Common myeloid progenitor, CD34-positive (primary cell): ENCODE measurements at regions not wholly inside any gene's neighbourhood (a gene's known extent, or its start where the extent isn't known, plus 50 kb on each side); places are given as distances from the start of the nearest gene placed in this dataset.

Experiments used
- CTCF ChIA-PET: fragments of 350-600 bp; sonication (Branson Sonifier 250); formaldehyde crosslinking; loops from one replicate; lab custom pipeline; 2021; ENCODE audit warnings: antibody characterized with exemption; lab: Charles Lee
- POLR2A ChIA-PET: fragments of 350-600 bp; sonication (Branson Sonifier 250); formaldehyde crosslinking; loops from one replicate; lab custom pipeline; 2021; ENCODE audit warnings: antibody characterized with exemption; lab: Charles Lee
- DNase-seq, 3 donors: peaks; one replicate each; pipeline versions ENCODE4 v3.0.0 to v3.0.0-alpha.2; 2013
- H3K27ac ChIP-seq, 2 experiments: 1 replicate in 1 of 2; 2 replicates in 1 of 2; pipeline ENCODE4 v1.7.0; 2013; ENCODE audit warnings: inconsistent platforms in 2 of 2, low read length in 2 of 2, mild to moderate bottlenecking in 2 of 2, low read depth in 1 of 2, moderate library complexity in 1 of 2; ENCODE audit not compliant: severe bottlenecking in 2 of 2, insufficient read depth in 1 of 2, poor library complexity in 1 of 2
- H3K27me3 ChIP-seq, 5 experiments: replicated peaks in 2 of 5; 1 replicate in 3 of 5; 2 replicates in 2 of 5; pipeline versions ENCODE4 v1.6.1 to v1.7.0; 2013; ENCODE audit warnings: low read length in 4 of 5, mild to moderate bottlenecking in 2 of 5, moderate library complexity in 2 of 5, inconsistent platforms in 1 of 5; ENCODE audit not compliant: insufficient read depth in 5 of 5, control insufficient read depth in 4 of 5
- H3K36me3 ChIP-seq, 4 experiments: 1 replicate in 2 of 4; 2 replicates in 2 of 4; pipeline versions ENCODE4 v1.6.1 to v1.7.0; 2013; ENCODE audit warnings: low read length in 3 of 4, control low read depth in 1 of 4, mild to moderate bottlenecking in 1 of 4; ENCODE audit not compliant: control insufficient read depth in 4 of 4, insufficient read depth in 4 of 4
- H3K4me1 ChIP-seq, 4 experiments: 1 replicate in 3 of 4; 2 replicates in 1 of 4; pipeline versions ENCODE4 v1.6.1 to v1.7.1; 2013; ENCODE audit warnings: low read length in 3 of 4, mild to moderate bottlenecking in 3 of 4, control low read depth in 1 of 4, inconsistent platforms in 1 of 4, moderate library complexity in 1 of 4; ENCODE audit not compliant: control insufficient read depth in 4 of 4, insufficient read depth in 4 of 4; ENCODE audit errors: control extremely low read depth in 1 of 4
- H3K4me3 ChIP-seq, 7 experiments: 1 replicate in 4 of 7; 2 replicates in 3 of 7; pipeline versions ENCODE4 v1.5.1 to v1.7.0; 2013; ENCODE audit warnings: mild to moderate bottlenecking in 7 of 7, low read length in 6 of 7, moderate library complexity in 6 of 7, inconsistent platforms in 2 of 7, low read depth in 2 of 7, control low read depth in 1 of 7; ENCODE audit not compliant: insufficient read depth in 4 of 7, control insufficient read depth in 1 of 7; ENCODE audit errors: extremely low read depth in 1 of 7
- H3K9me3 ChIP-seq, 5 experiments: 1 replicate in 4 of 5; 2 replicates in 1 of 5; pipeline versions ENCODE4 v1.6.1 to v1.7.1; 2013; ENCODE audit warnings: low read length in 4 of 5, mild to moderate bottlenecking in 2 of 5, inconsistent platforms in 1 of 5, low read depth in 1 of 5, moderate library complexity in 1 of 5; ENCODE audit not compliant: control insufficient read depth in 4 of 5, insufficient read depth in 2 of 5; ENCODE audit errors: control extremely low read depth in 1 of 5
- WGBS: methylation state at CpG from one replicate; pipeline ENCODE4 v1.1.5; 2013; ENCODE audit not compliant: insufficient coverage; 5-methylcytosine and 5-hydroxymethylcytosine counted together

- no peaks in the 10 kb centered on the region for H3K27me3 ChIP-seq
- H3K36me3 ChIP-seq, result no peaks in the 10 kb centered on the region
- DNase-seq, result no peak
- H3K4me3 ChIP-seq, result no peak overlapping the region
- POLR2A ChIA-PET, result no interaction called here
- WGBS, result no CpG with 5 or more reads among the region's 3 CpGs
- CTCF ChIA-PET, result no interaction called here
- no peaks in the 10 kb centered on the region for H3K9me3 ChIP-seq
- no peak overlapping the region for H3K27ac ChIP-seq
- H3K4me1 ChIP-seq, result no peaks in the 10 kb centered on the region
Observed at GRCh38 chrY:16502733-16503214, 1377.2 kb downstream of the CDY2B start.

GRCh38 chrY:16490706-16491105 lies 1389.3 kb downstream of the CDY2B start:
- no peak overlapping the region for H3K4me3 ChIP-seq
- H3K27ac ChIP-seq, result no peak overlapping the region
- ChIA-PET CTCF (no interaction called here), POLR2A (no interaction called here)
- H3K4me1 ChIP-seq, result no peaks in the 10 kb centered on the region
- H3K27me3 ChIP-seq, result no peaks in the 10 kb centered on the region
- H3K9me3 ChIP-seq, result no peaks in the 10 kb centered on the region
- no peak for DNase-seq
- WGBS, result no CpG with 5 or more reads among the region's 3 CpGs
- no peaks in the 10 kb centered on the region for H3K36me3 ChIP-seq

- H3K4me1 ChIP-seq, result no peaks in the 10 kb centered on the region
- no peak overlapping the region for H3K4me3 ChIP-seq
- no CpG with 5 or more reads among the region's 2 CpGs for WGBS
- no peak for DNase-seq
- no peak overlapping the region for H3K27ac ChIP-seq
- H3K9me3 ChIP-seq, result no peaks in the 10 kb centered on the region
- no peaks in the 10 kb centered on the region for H3K27me3 ChIP-seq
- ChIA-PET POLR2A (no interaction called here), CTCF (no interaction called here)
- no peaks in the 10 kb centered on the region for H3K36me3 ChIP-seq
Observed at GRCh38 chrY:16486696-16487215, 1393.3 kb downstream of the CDY2B start.

- CTCF ChIA-PET, result no interaction called here
- POLR2A ChIA-PET, result no interaction called here
Observed at GRCh38 chrY:16480031-16480430, 1400.0 kb downstream of the CDY2B start.

GRCh38 chrY:16474053-16474452 lies 1406.0 kb downstream of the CDY2B start:
- whole genome bisulfite sequencing, result no CpG with 5 or more reads among the region's 2 CpGs
- CTCF ChIA-PET, result no interaction called here

More at GRCh38 chrY:16480031-16480430, 1400.0 kb downstream of the CDY2B start:
- no peak overlapping the region for H3K4me3 ChIP-seq
- H3K27ac ChIP-seq, result no peak overlapping the region
- no peaks in the 10 kb centered on the region for H3K36me3 ChIP-seq
- H3K9me3 ChIP-seq, result no peaks in the 10 kb centered on the region
- no peaks in the 10 kb centered on the region for H3K27me3 ChIP-seq
- H3K4me1 ChIP-seq, result no peaks in the 10 kb centered on the region
- no peak for DNase-seq

GRCh38 chrY:16454799-16455198 lies 1425.2 kb downstream of the CDY2B start:
- H3K4me3 ChIP-seq, result no peak overlapping the region
- H3K27me3 ChIP-seq, result no peaks in the 10 kb centered on the region
- ChIA-PET CTCF (no interaction called here), POLR2A (no interaction called here)
- H3K9me3 ChIP-seq, result no peaks in the 10 kb centered on the region
- no peak overlapping the region for H3K27ac ChIP-seq
- DNase-seq, result no peak
- WGBS, result no CpG with 5 or more reads among the region's 2 CpGs
- H3K4me1 ChIP-seq, result no peaks in the 10 kb centered on the region
- no peaks in the 10 kb centered on the region for H3K36me3 ChIP-seq

More at GRCh38 chrY:16474053-16474452, 1406.0 kb downstream of the CDY2B start:
- no peaks in the 10 kb centered on the region for H3K36me3 ChIP-seq
- H3K4me1 ChIP-seq, result no peaks in the 10 kb centered on the region
- H3K27ac ChIP-seq, result no peak overlapping the region
- no peak for DNase-seq
- H3K4me3 ChIP-seq, result no peak overlapping the region
- H3K27me3 ChIP-seq, result no peaks in the 10 kb centered on the region
- POLR2A ChIA-PET, result no interaction called here
- no peaks in the 10 kb centered on the region for H3K9me3 ChIP-seq

GRCh38 chrY:16446152-16446551 lies 1433.9 kb downstream of the CDY2B start:
- ChIA-PET CTCF (no interaction called here), POLR2A (no interaction called here)
- H3K4me1 ChIP-seq, result no peaks in the 10 kb centered on the region
- no peaks in the 10 kb centered on the region for H3K27me3 ChIP-seq
- H3K36me3 ChIP-seq, result no peaks in the 10 kb centered on the region
- no peak for DNase-seq
- WGBS, result no CpG with 5 or more reads among the region's 2 CpGs
- no peak overlapping the region for H3K4me3 ChIP-seq
- H3K27ac ChIP-seq, result no peak overlapping the region
- no peaks in the 10 kb centered on the region for H3K9me3 ChIP-seq
